DMS53 treated with DMSO at 0.1 percent for 48 hours (cell line): ENCODE measurements at regions not wholly inside any gene's neighbourhood (a gene's known extent, or its start where the extent isn't known, plus 50 kb on each side); places are given as distances from the start of the nearest gene placed in this dataset.

Experiments
- DNase-seq: peaks from one replicate; lab custom pipeline; 2025; ENCODE audit not compliant: unreplicated experiment; lab: John Stamatoyannopoulos, UW

GRCh38 chr21:41633627-41634026 lies 125.7 kb upstream of the TMPRSS2 start:
- DNase-seq: no peak

- DNase-seq: no peak
Observed at GRCh38 chr21:41632748-41633475, 125.0 kb upstream of the TMPRSS2 start.

- peak; percentile 46 for DNase-seq
Observed at GRCh38 chr21:41631564-41632461, 123.9 kb upstream of the TMPRSS2 start.

- no peak for DNase-seq
Observed at GRCh38 chr21:41630917-41631316, 123.0 kb upstream of the TMPRSS2 start.

GRCh38 chr21:41630249-41630648 lies 122.3 kb upstream of the TMPRSS2 start:
- DNase-seq: no peak

GRCh38 chr21:41628256-41628655 lies 120.3 kb upstream of the TMPRSS2 start:
- DNase-seq: no peak

GRCh38 chr21:41627428-41627827 lies 119.5 kb upstream of the TMPRSS2 start:
- no peak for DNase-seq

GRCh38 chr21:41626021-41626420 lies 118.1 kb upstream of the TMPRSS2 start:
- DNase-seq: no peak

GRCh38 chr21:41625428-41625827 lies 117.5 kb upstream of the TMPRSS2 start:
- no peak for DNase-seq

- DNase-seq: no peak
Observed at GRCh38 chr21:41624674-41625310, 116.8 kb upstream of the TMPRSS2 start.

GRCh38 chr21:41623945-41624344 lies 116.0 kb upstream of the TMPRSS2 start:
- no peak for DNase-seq

- no peak for DNase-seq
Observed at GRCh38 chr21:41622831-41623548, 115.0 kb upstream of the TMPRSS2 start.

GRCh38 chr21:41622201-41622600 lies 114.2 kb upstream of the TMPRSS2 start:
- DNase-seq: no peak

GRCh38 chr21:41621513-41621912 lies 113.6 kb upstream of the TMPRSS2 start:
- DNase-seq: no peak

GRCh38 chr21:41620982-41621381 lies 113.0 kb upstream of the TMPRSS2 start:
- DNase-seq: no peak

- DNase-seq: no peak
Observed at GRCh38 chr21:41620541-41620940, 112.6 kb upstream of the TMPRSS2 start.

- no peak for DNase-seq
Observed at GRCh38 chr21:41616031-41616591, 108.2 kb upstream of the TMPRSS2 start.

- no peak for DNase-seq
Observed at GRCh38 chr21:41615613-41616012, 107.7 kb upstream of the TMPRSS2 start.

- no peak for DNase-seq
Observed at GRCh38 chr21:41614511-41614910, 106.6 kb upstream of the TMPRSS2 start.

- DNase-seq: no peak
Observed at GRCh38 chr21:41613533-41613909, 105.6 kb upstream of the TMPRSS2 start.
